NCI-H524 treated with DMSO at 0.1 percent for 48 hours (cell line): ENCODE measurements at regions not wholly inside any gene's neighbourhood (a gene's known extent, or its start where the extent isn't known, plus 50 kb on each side); places are given as distances from the start of the nearest gene placed in this dataset.
A peak's percentile ranks its signal among the peaks of the same experiment; 100 is the strongest.

Source experiments
- DNase-seq: peaks from one replicate; lab custom pipeline; 2025; lab: John Stamatoyannopoulos, UW

DNA sequence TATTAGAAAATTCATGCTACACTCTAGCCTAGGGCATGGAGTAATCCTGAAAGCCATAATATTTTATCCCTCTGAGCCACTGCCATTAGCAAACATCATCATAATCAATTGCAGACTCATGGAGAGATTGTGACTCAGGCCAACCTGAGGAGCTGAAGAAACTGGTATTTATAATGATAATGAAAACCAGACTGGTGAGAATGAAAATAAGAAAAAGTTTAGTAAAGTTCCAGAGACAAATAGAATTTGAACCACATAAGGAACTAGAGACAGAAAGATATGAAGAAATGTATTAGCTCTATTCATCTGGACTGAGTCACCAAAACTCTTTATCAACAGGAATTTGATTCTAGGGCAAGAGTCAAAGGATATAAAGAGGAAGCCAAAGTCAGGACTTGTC is 158.7 kb downstream of the DRD1 start:
- DNase-seq = no peak

DNA sequence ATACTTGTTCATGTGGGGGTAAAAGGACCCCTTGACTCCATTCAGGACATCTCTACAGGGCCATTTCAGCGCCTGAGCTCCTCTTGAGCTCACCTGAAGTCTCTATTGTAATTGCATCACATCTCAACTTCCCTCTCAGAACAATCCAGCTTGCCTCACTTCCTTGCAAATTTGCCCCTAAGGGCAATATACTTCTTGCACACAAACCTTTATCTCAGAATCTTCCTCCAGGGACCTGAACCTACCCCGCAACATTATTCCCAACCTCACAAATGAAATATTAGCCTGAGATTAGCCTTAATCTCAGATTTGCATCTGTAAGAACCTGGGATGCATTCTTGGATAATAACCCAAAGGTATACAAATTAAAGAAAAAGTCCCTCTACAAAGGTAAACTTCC is 159.2 kb downstream of the DRD1 start:
- DNase-seq = no peak

- no peak for DNase-seq
These were observed 161.3 kb downstream of the DRD1 start for GRCh38 chr5:175282611-175283225.

DNA sequence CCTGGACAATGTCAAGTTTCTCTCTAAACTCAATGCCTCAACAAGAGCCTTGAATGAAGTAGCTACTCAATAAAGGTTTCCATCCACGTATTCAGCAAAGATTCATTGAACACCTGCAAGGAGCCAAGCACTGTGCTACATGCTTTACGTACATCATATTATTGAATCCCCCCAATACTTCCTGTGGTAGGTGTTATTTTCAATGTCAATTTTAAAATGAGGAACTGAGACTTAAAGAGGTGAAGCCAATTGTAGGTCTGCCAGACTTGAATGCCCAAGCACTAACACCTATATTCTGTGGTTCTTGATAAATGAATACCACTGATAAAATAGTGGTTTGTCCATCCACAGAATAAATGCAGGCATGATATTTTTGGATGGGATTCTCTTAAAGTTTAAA is 162.3 kb downstream of the DRD1 start:
- no peak for DNase-seq

DNA sequence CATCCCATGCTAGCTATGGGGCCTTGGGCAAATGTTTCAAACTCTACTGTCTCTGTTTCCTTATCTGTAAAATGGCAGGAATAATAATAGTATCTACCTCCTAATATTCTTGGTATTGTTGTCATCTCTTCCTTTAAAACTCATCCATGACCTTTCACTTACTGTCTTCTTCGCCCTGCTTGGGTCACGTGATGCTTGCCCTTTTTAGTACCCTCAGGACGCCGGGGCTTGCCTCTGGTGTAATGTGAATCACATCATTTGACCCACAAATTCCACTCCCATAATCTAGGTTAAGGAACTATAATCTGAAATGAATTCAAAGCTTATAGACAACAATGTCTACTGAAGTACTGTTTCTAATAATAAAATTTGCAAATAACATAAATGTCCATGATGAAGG is 162.7 kb downstream of the DRD1 start:
- no peak for DNase-seq

DNA sequence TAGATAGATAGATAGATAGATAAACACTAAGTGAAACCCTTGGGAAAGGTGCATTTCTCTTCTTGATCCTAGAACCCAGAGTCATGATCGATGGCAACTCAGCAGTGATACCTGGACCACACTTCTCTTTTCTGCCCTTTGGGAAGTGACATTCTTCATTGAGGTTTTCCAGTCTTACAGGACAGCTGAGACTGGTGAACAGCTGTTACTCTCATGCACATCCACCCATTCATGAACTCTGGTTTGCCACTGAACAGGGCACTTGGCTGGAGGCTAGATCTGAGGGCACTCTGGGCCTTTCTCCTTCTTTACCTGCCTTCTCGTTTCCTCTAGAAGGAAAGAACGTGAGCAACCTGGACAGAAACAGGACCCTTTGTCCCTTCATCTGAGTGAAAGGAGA is 164.5 kb downstream of the DRD1 start:
- no peak for DNase-seq

DNA sequence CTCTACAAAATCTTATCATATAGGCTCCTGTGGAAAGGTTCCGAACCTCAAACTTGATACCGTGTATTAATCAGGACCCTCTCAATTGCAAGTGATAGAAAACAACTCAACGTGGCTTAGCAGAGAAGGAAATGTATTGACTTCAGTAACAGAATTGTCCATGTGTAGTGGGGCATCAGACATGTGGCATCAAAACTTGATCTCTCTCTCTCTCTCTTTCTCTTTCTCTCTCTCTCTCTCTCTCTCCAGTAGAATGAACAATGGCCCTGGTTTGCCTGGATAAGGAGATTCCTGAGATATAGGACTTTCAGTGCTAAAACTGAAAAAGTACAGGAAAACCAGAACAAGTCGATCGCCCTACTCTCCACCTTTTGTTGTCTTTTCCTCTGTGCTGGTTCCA is 168.2 kb downstream of the DRD1 start:
- DNase-seq = no peak

GRCh38 chr5:175275097-175275496 is 168.9 kb downstream of the DRD1 start:
- DNase-seq = no peak

- DNase-seq = no peak
These were observed 169.8 kb downstream of the DRD1 start for GRCh38 chr5:175274171-175274570.

GRCh38 chr5:175264406-175264805 is 179.6 kb downstream of the DRD1 start:
- DNase-seq = no peak

GRCh38 chr5:175263776-175264175 is 180.2 kb downstream of the DRD1 start:
- no peak for DNase-seq

GRCh38 chr5:175261526-175261925 is 182.5 kb downstream of the DRD1 start:
- DNase-seq = no peak

GRCh38 chr5:175261037-175261436 is 182.9 kb downstream of the DRD1 start:
- no peak for DNase-seq

GRCh38 chr5:175257847-175258194 is 186.2 kb downstream of the DRD1 start:
- no peak for DNase-seq

DNA sequence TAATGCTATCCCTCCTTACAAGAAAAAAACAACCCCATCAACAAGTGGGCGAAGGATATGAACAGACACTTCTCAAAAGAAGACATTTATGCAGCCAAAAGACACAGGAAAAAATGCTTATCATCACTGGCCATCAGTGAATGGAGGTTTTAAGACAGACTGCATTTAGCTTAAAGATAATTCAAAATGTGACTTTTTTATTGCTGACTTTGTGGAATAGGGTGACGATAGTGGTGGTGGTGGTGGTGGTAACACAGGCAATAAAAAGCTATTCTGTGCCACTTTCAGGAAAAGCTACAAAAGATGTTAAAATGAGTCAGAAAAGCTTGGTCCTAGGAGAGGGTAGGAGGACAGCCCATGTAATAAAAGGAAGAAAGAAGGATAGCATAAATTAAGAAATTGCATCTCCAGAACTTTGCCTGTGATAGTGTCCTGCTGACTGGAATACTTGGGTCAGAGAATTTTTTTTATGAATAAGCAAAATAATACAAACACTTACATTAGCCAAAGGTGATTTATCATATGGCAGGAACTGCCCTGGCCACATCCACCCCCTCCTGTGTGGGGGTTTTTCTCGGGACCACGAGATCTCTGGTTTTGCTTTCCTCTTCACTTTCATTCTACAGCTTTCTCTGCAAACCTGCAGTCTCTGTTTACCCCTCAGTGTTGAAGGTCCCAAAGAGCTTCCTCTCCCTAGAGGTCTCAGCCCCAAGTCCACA is 186.7 kb downstream of the DRD1 start:
- no peak for DNase-seq

GRCh38 chr5:175254155-175254554 is 189.8 kb downstream of the DRD1 start:
- DNase-seq = no peak

GRCh38 chr5:175253597-175253996 is 190.4 kb downstream of the DRD1 start:
- no peak for DNase-seq

DNA sequence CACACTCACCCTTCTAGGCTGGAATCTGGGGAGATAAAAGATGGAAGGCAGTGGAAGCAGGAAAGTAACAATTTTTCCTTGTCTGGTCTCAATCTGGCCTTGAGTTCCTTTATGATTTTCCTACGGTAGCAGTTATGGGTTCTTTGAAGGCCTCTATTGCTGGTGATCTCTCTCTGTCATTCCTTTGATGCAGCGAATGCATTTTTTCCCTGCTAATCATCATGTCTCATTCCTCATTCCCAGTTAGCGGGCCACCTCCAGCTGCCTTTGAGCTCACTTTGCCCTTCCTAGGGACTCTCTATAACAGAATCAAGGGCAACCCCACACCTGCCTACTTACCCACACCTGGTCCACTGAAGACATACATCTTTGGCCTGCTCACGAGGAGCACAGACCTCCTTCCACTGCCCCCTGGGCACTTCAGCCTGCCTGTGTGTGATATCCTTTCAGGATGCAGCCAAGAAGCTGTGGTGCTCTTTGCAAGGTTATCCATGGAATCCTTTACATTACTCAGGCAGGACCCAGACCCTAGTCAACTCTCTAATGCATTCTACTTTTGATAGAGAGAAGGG is 191.7 kb downstream of the DRD1 start:
- DNase-seq = no peak

DNA sequence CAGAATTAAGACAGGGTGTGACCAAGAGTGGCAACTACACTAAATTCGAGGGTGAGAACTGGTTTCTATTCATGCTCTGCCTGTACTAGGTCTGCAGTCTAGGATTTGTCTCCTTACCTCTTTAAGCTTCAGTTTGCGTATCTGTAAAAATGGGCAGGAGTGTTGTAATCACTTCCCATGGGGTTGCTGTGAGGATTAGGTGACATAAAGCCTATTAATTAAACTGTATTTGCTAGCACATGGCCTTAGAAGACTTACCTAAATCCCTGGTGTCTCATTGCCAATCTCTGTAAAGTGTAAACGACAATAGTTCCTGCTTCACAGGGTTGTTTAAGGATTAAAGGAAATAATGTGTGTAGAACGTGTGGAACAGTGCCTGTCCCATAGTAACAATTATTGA is 193.6 kb downstream of the DRD1 start:
- DNase-seq = peak; percentile 79

DNA sequence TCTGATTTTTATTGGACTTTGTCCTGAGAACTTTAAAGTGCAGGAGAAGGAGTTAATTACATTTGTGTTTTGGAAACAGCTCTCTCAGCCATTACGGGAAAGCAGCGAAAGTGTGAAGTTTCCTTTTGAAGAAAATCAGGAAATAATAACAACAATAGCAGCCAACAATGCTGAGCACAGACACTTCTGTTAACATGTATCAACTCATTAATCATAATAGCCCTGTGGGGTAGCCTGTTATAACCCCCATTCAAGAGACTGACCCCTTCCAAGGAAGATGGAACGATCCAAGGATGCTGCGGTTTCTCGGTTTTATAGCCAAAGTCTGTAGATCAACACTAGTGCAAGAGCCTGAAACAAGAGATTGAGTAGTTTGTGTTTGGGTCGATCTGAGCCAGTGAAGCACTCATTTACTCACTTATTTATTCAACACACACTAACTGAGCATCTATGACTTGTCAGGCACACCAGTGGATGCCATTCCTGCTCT is 195.5 kb downstream of the DRD1 start:
- DNase-seq = no peak

DNA sequence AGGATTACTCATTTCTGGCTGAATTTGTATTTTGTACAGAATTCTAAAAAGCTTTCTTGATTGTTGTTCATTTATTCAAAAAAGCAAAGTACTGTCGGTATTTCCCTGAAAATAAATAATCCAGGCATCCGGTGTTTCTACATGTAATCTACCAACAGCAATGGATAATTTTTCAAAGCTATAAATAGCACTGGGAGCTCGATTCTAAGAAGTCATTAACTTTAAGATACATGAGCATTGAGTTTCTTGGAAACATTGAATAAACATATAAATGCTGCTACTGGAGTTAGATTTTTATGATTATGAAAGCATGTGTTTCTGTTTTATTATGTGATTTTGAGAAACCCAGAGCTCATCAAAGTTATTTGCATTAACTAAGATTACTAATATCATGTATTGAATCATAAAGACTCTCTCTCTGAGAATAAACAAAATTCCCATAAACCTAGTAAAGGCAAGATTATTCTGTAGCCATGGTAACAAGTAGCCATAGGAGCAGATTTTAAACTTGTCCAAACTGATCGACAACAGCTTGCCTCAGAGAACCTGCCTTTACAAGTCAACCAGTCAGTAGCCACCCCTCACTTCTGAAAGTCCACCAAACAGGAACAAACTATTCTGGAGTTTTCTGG is 197.0 kb downstream of the DRD1 start:
- no peak for DNase-seq

DNA sequence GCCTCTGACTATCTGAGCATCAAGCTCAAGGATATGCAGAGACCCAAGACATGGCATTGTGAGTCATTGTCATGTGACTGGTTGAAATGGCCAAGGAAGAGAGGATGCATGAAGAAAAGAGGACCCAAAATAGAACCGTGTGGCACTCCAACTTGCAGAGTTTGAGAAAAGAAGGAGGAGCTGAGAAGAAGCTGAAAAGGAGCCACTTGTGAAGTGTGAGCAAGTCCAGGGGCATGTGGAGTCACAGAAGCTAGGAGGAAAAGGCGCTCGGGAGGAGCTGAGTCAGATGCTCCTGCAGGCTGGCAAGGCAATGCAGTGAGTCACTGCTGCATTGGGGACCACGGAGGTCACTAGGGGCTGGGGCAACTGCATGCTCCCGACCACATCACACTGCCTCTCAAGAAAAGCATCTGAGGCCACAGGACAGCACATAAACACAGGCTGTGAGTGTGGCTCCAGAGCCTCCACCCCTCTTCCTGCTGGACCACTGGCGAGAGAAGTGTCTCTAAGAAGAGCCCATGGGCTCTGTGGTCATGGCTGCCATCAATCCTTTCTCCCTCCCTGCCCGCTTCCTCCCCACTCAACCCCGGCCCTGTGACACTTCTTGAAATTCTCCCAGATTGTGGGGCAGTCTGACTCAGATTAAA is 197.6 kb downstream of the DRD1 start:
- no peak for DNase-seq

DNA sequence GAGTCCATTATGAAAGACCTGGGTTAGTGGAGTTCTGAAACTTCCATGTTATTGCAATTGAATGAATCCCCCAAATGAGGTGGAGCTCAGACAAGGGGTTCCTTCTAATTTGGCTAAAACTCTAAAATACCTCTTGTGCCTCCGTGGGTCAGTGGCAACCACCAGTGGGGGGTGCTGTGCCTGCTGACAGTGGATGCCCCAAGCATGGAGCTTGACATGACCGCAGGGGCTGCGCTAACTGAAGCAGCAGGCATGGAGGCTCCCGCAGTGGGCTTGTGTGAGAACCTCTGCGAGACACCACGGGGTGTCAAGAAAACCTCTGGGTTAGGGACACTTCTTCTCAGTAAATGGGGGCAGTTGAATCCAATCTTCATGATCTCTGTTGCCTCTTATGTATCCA is 200.5 kb downstream of the DRD1 start:
- no peak for DNase-seq
